ENCODE measurements at regions not wholly inside any gene's neighbourhood (a gene's known extent, or its start where the extent isn't known, plus 50 kb on each side); places are given as distances from the start of the nearest gene placed in this dataset.

DNA sequence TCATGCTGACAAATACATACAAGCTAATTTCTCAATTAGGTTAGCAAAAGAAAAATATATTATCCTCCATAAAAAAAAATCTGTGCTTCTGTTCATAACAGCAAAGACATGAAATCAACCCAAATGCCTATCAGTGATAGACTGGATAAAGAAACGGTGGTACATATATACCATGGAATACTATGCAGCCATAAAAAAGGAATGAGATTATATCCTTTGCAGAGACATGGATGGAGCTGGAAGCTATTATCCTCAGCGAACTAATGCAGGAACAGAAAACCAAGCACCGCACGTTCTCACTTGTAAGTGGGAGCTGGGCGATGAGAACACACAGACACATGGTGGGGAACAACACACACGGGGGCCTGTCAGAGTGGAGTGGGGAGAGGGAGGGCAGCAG is 84.0 kb upstream of the PALMD start:
- no peak for DNase-seq (ENCODE audit: low read depth)
- TF ChIP-seq, protein P1, sequence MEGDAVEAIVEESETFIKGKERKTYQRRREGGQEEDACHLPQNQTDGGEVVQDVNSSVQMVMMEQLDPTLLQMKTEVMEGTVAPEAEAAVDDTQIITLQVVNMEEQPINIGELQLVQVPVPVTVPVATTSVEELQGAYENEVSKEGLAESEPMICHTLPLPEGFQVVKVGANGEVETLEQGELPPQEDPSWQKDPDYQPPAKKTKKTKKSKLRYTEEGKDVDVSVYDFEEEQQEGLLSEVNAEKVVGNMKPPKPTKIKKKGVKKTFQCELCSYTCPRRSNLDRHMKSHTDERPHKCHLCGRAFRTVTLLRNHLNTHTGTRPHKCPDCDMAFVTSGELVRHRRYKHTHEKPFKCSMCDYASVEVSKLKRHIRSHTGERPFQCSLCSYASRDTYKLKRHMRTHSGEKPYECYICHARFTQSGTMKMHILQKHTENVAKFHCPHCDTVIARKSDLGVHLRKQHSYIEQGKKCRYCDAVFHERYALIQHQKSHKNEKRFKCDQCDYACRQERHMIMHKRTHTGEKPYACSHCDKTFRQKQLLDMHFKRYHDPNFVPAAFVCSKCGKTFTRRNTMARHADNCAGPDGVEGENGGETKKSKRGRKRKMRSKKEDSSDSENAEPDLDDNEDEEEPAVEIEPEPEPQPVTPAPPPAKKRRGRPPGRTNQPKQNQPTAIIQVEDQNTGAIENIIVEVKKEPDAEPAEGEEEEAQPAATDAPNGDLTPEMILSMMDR (IDR thresholded peaks at IDR 0.05; ENCODE audit: insufficient read depth, low read depth, low read length, missing control alignments), result no peak
- no peak overlapping the region for H3K4me3 ChIP-seq (ENCODE audit: low read depth, low read length)

DNA sequence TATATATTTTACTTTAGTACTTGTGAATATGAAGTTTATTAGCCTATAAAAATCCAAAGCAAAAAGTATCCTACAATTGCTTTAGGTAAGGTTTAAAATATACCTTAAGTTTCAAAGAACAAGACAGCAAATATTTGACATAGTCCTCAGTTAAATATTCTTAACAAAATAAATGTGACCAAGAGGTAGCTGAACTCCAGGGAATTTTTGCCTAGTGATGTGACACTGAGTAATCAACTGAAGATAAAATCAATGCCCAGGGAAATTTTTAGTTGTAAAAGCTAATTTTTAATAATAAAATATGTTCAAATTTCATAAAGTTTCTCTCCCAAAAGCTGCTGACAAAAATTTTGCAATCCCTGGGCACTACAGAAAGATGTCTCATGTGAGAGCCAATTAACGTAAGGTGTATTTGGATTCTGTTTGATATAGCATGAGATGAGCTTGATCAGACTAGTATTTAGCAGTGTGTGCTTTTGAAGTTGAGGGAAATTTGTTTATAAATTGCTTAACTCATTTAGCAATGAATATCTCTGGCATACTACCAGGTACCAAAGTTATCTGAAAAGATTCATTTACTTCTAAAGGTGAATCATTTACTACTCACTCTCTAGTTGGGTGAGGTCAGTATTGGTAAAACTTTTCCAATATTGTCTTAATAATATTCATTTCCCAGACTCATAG is 80.2 kb upstream of the PALMD start:
- DNase-seq (ENCODE audit: low read depth), result no peak
- no peak overlapping the region for H3K4me3 ChIP-seq (ENCODE audit: low read depth, low read length)
- TF ChIP-seq, protein P1 (IDR thresholded peaks at IDR 0.05; ENCODE audit: insufficient read depth, low read depth, low read length, missing control alignments), result no peak

DNA sequence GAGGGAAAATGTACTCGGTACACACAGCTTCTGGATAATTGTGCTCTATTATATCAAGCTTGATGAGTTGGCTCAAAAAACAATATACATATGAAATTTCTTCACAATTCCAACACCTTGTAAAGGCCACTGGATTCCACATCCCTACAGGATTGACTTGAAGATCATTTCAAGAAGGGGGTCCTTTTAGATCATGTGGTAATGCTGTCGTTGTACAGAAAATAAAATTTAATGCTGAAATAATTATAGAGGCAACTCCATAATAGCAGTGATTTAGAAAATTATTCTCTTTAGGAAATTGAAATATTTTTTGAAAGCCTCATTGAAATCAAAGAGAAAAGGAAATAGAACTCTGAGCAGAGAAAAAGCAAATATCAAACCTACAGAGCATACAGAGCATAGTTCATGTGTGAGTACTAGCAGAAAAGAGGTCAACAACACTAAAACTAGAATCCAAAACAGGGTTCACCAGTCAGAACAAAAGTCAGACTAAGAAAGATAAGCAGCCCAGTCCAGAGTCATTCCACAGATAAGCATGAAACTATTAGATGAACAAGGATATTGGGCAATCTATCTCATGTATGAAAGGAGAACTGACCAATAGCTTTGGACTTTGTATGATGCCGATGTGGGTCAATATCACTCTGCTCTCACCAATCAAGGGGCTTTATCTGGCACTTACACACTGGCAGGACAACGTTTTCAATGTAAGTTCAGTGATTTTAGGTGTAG is 79.5 kb upstream of the PALMD start:
- no peak for DNase-seq (ENCODE audit: low read depth)
- TF ChIP-seq, protein P1 (IDR thresholded peaks at IDR 0.05; ENCODE audit: insufficient read depth, low read depth, low read length, missing control alignments), result no peak
- no peak overlapping the region for H3K4me3 ChIP-seq (ENCODE audit: low read depth, low read length)

DNA sequence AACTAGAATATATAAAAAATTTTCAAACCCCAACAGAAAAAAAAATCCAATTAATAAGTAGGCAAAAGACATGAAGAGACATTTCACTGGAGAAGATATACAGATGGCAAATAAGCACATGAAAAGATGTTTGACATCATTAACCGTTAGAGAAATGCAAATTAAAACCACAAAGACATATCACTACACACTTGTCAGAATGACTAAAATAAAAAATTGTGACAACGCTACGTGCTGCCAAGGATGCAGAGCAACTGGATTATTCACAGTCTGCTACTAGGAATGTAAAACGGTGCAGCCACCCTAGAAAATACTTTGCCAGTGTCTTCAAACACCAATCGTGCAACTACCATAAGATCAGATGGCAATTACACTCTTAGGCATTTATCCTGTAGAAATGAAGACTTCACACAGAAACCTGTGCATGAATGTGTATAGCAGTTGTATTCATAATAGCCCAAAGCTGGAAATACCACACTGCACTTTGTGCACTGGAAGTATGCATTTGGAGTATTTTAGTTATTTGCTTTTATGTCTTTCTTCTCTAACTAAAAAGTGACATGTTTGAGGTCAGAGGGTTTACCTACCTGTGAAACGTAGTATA is 75.3 kb upstream of the PALMD start:
- TF ChIP-seq, protein P1 (IDR thresholded peaks at IDR 0.05; ENCODE audit: insufficient read depth, low read depth, low read length, missing control alignments), result no peak
- H3K4me3 ChIP-seq (ENCODE audit: low read depth, low read length), result no peak overlapping the region
- no peak for DNase-seq (ENCODE audit: low read depth)

DNA sequence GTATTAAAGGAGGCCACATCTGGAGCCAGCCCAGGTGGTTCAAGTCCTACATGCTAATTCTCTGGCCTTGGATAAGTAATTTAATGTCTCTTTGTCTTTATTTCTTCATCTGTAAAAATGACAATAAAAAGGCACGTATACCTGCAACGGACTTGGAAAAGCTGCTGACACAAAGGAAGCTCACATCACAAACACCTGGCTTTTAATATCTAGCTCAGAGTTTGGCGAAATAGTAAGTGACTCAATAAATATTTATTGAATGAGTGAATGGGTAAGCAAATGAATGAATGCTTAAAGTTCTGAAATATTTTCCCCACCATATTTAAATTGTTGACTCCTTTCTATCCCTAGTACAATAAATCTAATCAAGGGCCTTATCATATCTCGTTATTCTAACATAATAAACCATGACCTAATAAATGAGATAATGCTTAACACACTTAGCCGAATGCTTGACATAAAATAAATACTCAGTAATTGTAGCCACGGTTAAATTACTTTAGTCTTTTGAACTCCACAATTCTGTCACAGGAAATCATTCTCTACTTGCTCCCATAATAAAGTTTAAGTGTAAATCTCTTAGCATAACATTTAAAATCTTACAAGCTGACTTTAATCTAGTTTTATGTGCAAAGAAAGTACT is 74.7 kb upstream of the PALMD start:
- no peak overlapping the region for H3K4me3 ChIP-seq (ENCODE audit: low read depth, low read length)
- DNase-seq (ENCODE audit: low read depth), result no peak
- TF ChIP-seq, protein P1 (IDR thresholded peaks at IDR 0.05; ENCODE audit: insufficient read depth, low read depth, low read length, missing control alignments), result no peak

DNA sequence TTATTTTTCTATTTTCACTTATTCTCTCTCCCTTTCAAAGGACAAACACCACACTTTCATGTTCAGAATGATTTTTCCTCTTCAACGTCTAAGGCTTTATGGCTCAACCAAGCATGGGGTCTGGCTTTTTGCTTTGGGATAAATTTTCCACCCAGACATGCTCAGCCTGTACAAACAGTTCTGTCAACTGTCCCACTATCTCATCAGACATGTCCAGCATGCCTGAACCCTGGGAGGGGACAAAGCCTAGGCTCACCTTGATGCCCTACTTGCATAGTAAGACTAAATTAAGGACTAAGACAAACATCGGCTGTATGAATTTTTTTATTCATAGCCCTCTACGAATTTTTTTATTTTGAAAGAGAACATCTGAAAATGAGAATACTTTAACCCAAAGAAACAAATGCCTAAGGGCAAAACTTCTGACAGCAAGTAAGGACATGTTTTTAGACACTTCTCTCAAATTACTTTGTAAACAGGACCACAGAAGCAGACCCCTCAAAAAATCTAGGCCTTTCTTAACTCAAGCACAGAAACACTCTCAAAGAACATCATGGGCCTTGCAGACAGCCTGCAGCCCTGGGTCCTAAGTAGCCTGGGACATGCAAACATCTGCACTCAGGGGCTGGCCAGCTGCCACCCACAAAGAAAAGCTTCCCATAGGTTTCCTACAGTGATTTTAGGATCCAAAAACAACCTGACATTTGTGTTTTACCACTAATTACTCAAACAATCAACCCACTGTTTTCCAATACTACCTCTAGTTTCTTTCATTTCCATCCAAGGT is 72.3 kb upstream of the PALMD start:
- no peak overlapping the region for H3K4me3 ChIP-seq (ENCODE audit: low read depth, low read length)
- DNase-seq (ENCODE audit: low read depth), result no peak
- TF ChIP-seq, protein P1 (IDR thresholded peaks at IDR 0.05; ENCODE audit: insufficient read depth, low read depth, low read length, missing control alignments), result no peak
